HG02642 (cell line): ENCODE measurements at regions not wholly inside any gene's neighbourhood (a gene's known extent, or its start where the extent isn't known, plus 50 kb on each side); places are given as distances from the start of the nearest gene placed in this dataset.
"Not testable (repeated sequence)": the region's sequence is repeated elsewhere in the genome, so short reads cannot be mapped to it uniquely, and the experiment has no call there.

Experiments used
- ATAC-seq: cut with Tn5 transposase; IDR thresholded peaks from one replicate; pipeline ENCODE4 v1.9.1; 2021; ENCODE audit warnings: mild to moderate bottlenecking; ENCODE audit not compliant: unreplicated experiment, poor library complexity

DNA sequence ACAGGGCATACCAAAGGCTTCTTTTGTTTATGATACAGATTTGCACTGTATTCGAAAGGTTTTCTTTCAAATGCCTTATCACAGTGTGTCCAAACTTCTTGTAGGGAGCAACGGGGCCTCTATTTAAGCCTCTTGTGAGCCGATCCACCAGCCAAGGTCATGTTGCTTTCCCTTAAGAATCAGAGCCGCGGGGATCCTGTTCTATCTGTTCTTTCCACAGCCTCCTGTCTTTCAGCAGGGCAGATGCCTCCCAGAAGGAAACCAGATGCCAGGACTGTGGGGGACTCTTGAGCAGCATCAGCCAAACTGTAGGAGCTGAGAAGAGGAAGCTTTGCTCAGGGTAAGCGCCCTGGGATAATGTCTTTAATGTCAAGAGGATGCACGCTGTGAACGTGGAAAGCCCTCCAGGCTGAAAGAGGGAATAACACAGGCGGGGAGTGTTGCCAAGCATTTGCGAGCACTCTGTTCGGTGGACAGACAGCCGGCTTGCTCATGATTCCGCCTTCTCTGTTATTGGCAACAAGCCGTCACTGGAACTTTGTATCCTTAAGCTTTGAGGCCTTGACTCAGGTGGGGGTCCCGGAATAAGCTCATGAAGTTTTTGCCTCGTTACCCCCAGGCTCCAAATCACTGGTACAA lies 279.8 kb upstream of the FRG1 start:
- no peak for ATAC-seq

DNA sequence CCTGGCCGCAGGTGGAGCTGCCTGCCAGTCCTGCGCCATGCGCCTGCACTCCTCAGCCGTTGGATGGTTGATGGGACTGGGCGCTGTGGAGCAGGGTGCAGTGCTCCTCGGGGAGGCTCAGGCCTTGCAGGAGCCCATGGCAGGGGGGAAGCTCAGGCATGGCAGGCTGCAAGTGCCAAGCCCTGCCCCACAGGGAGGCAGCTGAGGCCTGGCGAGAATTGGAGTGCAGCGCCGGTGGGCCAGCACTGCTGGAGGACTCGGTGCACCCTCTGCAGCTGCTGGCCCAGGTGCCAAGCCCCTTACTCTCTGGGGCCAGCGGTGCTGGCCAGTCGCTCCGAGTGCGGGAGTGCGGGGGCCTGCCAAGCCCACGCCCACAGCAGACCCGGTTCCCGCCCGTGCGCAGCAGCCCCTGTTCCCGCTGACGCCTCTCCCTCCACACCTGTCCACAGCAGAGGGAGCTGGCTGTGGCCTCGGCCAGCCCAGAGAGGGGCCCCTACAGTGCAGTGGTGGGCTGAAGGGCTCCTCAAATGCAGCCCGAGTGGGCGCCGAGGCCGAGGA lies 275.9 kb upstream of the FRG1 start:
- ATAC-seq = no peak

DNA sequence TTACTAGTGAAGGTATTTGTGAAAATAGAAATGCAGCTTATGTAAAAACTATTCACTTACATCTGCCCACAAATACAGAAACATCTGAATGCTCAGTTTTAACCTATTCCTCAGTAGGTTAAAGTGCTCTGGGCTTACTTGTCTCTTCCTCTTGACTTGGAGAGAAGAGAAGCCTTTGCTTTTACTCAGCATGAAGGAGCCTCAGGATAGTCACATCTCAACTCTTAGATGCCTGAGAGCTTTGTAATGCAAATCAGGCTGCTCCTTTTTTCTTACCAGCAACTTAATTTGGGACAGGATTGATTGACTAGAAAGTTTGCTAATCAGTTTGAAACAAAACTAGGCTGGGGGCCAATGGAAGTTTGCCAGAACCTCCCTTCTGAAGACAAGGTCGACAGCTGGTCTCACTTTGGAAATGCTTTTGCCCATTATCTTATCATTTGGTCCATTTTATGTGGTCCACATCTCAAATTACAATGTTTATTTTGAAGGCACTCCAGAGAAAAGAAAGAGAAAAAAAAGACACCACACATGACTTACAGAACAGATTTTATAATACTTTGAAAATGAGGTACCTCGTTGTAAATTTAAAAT lies 274.9 kb upstream of the FRG1 start:
- not testable (repeated sequence) for ATAC-seq

DNA sequence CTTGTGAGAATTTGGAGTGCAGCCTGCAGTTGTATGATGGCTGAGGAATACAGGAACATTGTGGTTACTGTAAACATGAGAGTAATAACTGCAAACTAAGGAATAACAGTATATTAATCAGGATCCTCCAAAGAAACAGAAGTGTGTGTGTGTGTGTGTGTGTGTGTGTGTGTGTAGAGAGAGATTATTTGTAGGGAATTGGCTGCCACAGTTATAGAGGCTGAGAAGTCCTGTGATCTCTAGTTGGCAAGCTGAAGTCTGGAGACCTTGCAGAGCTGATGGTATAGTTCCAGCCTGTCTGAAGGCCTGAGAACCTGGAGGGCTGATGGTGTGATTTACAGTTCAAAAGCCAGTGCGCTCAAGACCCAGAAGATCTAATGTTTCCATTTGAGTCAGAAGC lies 273.3 kb upstream of the FRG1 start:
- ATAC-seq = not testable (repeated sequence)

DNA sequence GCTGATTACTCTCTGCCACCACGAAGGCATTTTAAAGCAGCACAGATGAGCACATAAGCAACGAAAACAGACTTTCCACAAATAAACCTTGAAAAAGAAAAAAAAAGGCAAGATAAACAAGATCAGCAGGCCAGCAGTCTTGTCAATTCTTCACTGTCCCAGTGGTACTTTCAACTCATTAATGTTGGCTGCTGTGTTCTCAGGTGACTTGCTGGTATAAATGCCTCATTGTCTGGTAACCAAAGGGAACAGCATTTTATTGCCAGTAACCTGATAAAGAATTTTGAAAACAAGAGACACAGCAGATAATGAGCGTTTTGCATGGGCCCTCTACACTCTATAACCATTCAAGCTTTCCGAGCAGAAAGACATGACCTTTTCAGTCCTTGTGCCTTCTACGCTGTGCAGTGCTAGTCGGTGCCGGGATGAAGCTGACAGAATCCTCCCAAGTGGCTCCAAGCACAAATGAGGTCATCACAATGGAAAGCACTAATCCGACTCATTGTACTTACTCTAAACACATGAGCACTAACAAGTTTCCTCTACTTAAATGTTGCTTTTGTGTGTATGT lies 242.9 kb upstream of the FRG1 start:
- not testable (repeated sequence) for ATAC-seq

DNA sequence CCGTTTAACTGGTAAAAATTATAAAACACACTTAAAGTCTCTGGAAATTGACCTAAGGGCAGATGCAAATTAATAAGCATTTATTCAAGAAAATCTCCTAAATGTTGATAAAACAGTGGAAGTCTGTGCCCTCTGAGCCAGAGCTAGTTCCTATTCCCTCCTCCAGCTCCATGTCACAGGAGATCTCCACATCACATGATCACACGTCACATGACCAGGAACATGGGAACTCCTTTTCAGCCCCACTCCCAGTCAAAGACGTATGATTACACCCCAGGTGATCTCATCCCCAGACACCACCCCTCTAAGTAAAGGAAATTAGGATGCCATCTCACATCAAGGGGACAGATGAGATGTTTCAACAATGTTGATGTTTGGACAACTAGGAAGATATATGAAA lies 237.7 kb upstream of the FRG1 start:
- not testable (repeated sequence) for ATAC-seq

DNA sequence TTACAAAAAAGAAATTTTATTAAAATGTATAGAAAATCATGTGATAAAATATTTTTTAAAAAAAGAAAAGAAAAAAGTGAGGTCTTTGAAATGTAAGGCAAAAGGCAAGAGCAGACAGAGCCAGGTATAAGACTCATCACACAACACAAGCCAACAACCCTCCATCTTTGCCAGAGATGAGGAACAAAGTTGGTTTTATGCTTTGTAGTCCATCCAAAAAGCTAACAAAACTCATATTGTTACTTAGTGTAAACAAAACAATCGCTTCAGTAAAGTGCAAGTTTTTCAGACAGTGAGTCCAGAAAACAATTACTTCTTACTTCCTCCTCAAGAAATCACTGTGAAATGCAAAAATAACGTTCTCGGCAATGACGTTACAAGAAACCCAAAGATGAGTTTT lies 233.9 kb upstream of the FRG1 start:
- not testable (repeated sequence) for ATAC-seq

DNA sequence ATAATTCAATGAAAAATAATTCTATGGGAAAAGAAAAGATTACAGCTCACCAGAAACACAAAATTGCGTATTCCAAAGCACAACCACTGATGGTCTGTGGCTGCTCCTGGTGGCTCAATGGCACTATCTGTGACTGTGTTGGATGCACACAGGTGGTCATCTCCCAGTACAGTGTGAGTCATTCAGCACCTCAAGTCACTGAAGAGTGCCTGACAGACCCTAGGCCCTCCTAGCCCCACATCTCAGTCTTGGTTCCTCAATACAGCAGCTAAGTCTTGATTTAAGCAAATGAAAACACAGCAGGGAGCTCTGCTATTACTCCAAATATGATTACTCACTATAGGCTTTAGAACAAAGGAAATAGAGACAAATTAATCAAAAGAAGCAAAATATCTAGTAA lies 233.4 kb upstream of the FRG1 start:
- ATAC-seq = not testable (repeated sequence)

DNA sequence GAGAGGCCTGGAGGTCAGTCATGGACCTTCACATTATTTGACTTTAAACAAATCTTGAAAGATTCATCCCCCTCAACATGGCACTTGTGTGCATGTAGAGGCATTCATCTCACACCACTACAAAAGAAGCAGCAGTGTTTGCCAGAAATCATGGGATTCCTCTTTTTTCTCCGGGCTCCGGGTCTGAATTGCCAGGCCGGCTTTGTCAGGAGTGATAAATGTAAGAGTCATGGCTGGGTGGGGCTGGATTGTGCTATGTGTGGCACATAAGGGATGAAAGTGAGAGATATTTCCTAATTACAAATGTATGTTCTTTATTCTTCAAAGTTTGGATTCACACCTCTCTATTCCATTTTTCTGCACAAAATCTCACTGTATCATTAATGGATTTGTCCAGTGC lies 228.7 kb upstream of the FRG1 start:
- not testable (repeated sequence) for ATAC-seq

DNA sequence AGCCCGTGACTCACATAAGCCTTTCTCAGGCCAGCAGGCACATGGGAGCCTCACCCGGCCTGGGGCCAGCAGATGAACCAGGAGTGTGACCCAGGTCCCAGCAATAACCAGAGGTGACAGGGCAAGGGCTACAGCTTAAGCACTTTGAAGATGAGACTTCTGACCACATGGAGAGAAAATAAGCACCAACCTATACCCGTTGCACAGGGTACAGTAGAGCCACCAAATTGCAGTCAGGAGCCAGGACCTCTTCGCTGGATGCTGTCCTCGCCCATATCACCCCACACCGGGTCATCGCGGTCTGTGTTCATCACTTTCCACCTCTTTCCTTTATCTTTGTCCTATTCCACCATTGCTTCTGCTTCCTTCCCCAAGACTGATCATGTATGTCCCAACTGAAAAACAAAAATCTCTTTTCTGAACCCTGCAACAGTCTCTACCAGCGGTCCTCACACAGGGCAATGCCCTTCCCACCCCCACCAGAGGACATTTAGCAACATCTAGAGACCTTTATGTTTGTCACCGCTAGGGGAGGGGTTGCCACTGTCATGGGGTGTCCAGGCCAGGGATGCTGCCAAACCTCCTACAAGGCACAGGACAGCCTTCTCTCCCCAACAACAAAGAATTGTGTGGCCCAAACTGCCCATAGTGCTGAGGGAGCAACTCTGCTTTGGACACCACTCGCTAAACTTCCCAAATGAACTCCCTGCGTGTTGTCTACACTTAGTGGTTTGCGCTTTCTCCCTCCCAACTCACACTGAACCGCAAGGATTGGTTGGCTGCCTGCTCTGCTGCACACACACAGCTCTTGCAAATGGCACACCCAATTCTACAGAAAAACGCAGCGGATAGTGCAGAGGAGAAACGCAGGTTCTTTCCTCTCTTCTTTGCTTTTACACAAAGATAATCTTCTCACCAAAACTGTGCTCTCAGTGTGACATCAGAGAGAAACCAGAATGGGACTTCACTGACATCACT lies 219.4 kb upstream of the FRG1 start:
- not testable (repeated sequence) for ATAC-seq

DNA sequence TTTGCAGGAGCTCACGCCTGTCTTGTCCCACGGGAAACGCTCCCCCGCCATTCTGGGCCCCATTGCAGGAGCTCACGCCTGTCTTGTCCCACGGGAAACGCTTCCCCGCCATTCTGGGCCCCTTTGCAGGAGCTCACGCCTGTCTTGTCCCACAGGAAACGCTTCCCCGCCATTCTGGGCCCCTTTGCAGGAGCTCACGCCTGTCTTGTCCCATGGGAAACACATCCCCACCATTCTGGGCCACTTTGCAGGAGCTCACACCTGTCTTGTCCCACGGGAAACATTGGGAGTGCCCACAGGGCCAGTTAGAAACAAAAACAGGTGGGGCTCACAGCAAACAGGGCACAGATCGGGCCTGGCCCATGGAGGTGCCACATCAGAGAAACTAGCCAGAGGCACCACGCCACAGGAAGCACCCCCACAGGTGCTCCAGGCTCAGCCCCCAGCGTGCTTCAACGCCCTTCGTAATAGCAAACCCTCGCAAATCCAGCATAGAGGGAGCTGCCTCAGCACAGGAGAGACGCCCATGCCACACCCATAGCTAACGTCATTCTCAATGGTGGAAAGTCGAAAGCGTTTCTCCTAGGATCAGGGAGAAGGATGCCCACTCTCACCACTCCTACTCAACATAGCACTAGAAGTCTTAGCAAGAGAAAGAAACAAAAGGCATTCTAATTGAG lies 218.2 kb upstream of the FRG1 start:
- not testable (repeated sequence) for ATAC-seq

DNA sequence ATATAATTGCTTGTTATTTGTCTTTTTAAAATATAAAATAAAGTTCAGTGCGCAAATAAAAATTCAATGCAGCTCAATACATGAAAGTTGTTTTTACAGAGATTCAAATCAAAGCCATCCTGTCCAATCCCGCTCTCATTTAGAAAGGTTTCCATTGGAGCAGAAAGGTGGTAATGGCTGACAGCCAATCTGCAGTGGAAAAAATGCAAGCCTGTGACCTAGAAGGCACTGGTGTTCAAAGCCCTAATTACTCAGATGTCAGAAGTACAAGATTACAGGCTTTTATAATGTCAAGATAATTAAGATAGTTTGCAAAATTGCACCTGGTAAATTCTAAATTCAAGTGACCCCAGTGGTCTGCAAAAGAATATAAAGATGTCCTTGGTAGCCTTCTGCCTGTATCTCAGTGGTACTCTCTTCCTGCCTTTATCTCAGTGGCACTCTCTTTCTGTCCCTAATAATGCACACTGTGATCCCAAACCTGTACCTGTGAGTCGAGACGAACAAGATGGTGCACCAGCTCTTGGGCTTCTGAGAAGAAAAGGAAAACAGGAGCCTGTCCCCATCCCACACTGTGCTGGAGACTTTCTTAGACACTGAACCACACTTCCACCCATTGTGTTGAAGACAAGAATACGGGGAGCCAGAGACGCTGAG lies 212.6 kb upstream of the FRG1 start:
- ATAC-seq = not testable (repeated sequence)

DNA sequence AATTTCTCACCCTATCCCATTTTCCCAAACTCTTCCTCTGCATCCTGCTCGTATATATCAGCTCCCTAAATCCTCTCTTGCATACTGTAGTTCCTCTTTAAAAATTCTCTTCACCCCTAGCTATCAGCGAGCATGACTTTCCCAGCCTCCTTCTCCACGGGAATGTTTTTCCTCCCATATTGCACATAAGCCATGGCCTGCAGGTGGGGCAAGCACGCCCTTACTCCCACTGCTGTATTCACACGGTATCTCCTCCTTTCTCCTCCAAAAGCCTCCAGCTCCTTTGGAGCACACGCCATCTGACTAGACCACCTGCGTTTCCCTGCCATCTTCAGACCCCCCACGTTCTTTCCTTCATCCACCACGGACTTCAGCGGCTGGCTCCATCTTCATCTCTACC lies 208.7 kb upstream of the FRG1 start:
- ATAC-seq = not testable (repeated sequence)

DNA sequence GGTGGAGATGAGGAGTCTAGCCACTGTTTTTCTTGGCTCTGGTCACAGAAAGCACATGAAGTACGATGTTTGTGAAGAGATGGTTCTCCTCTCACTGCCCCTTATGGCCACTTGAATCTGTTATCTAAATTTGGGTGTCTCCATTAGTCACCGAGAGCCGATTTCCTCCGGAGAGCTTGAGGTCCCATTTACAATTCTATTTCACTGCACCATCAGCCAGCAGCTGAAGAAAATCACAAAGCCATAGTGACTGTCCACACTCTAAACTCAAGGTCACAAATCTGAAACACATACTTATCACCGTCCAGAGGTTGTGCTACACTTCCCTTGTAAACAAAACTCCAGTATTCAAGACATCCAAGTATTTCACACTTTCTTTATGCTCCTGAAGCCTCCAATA lies 207.2 kb upstream of the FRG1 start:
- not testable (repeated sequence) for ATAC-seq

DNA sequence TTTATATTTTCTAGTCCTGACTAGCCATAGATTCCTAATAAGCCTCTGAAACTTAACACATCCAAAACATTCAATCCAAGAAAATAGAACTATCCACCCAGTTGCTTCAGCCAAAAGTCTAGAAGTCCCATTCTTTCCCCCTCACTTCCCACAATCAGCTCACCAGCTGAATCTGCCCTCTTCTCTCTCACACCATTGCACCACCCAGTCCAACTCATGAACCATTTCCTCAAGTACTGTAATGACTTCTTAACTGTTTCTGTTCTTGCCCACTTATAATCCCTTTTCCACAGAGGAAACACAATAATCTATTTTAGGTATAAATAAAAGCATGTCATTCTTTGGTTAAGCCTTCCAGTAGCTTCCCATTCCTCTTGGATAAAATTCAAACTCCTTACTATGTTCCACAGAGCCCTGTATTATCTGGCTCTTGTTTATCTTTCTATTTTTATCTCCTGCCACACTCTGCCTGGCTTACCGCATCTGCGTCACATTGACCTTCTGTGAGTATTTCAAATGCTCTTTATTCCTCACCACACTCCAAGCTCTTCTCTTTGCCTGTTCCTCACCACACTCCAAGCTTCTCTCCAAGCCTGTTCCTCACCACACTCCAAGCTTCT lies 205.9 kb upstream of the FRG1 start:
- not testable (repeated sequence) for ATAC-seq

DNA sequence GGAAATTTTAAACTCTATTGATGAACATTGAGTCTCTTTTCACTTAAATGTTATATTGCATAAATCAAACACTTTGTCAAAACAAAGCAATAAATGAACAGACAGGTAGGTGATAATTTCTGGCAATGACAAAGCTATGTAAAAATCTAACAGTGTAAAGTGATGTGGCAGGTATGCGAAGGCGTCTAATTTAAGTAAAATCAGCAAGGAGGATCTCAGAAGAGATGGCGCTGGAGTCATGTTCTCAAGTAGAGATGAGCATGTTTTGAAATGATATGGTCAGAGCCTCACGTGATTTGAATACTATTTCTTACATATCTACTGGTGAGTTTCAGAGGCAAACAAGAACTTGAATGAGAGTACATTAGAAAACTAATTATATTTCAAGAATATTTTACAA lies 204.0 kb upstream of the FRG1 start:
- not testable (repeated sequence) for ATAC-seq

DNA sequence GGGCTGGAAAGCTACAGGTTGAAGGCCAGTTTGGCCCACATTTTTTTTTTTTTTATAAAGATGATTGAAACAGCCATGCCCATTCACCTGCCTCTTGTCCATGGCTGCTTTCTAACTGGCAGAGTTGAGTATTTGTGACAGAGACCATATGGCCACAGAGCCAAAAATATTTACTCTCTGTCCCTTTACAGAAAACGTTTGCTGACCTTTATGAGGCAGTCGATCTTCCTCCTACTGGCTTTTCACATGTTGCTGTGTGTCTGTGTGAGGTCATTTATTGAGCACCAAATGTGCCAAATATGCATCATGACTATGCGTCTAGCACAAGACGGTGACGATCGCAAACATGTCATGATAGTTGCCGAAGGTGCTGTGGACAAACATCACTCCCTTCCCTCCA lies 200.6 kb upstream of the FRG1 start:
- ATAC-seq = not testable (repeated sequence)

DNA sequence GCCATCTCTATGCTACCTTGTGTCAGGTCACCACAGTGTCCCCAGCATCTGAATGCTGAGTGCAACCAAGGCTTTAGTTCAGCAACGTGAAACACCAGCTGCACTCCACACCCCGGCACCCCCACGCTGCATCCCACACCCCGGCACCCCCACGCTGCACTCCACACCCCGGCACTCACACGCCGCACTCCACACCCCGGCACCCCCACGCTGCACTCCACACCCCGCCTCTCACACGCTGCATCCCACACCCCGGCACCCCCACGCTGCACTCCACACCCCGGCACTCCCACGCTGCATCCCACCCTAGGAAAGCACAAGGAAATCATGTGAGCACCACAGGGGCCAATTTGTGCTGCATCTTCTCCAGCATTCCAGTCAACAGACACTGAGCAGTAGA lies 199.8 kb upstream of the FRG1 start:
- no peak for ATAC-seq

DNA sequence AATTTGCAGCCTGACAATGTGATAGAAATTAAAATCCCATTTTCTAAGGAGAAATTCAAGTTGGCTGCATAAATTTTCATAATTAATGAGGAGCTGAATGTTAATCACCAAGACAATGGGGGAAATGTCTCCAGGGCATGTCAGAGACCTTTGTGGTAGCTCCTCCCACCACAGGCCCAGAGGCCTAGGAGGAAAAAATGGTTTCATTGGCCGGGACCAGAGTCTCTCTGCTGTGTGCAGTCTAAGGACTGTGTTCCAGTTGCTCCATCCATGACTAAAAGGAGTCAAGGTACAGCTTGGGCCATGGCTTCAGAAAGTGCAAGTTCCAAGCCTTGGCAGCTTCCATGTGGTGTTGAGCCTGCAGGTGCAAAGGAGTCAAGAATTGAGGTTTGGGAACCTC lies 187.6 kb upstream of the FRG1 start:
- not testable (repeated sequence) for ATAC-seq
